ENCODE measurements at regions not wholly inside any gene's neighbourhood (a gene's known extent, or its start where the extent isn't known, plus 50 kb on each side); places are given as distances from the start of the nearest gene placed in this dataset.

DNA sequence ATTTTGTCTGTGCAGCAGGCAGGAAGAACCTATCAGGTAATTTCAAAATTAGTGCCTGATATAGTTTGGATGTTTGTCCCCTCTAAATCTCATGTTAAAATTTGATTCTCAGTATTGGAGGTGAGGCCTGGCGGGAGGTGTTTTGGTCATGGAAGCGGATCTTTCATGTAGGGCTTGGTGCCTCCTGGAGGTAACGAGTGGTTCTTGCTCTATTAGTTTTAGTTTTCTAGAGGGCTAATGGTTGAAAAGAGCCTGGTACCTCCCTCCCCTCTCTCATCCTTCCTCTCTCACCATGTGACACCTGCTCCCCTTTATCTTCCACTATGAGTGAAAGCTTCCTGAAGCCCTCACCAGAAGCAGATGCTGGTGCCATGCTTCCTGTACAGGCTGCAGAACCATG is 106.3 kb downstream of the DRD1 start:
- TF ChIP-seq POLR2A (IDR thresholded peaks at IDR 0.05) (no peak), EP300 (IDR thresholded peaks at IDR 0.05) (no peak)
- TF ChIP-seq, protein P1, sequence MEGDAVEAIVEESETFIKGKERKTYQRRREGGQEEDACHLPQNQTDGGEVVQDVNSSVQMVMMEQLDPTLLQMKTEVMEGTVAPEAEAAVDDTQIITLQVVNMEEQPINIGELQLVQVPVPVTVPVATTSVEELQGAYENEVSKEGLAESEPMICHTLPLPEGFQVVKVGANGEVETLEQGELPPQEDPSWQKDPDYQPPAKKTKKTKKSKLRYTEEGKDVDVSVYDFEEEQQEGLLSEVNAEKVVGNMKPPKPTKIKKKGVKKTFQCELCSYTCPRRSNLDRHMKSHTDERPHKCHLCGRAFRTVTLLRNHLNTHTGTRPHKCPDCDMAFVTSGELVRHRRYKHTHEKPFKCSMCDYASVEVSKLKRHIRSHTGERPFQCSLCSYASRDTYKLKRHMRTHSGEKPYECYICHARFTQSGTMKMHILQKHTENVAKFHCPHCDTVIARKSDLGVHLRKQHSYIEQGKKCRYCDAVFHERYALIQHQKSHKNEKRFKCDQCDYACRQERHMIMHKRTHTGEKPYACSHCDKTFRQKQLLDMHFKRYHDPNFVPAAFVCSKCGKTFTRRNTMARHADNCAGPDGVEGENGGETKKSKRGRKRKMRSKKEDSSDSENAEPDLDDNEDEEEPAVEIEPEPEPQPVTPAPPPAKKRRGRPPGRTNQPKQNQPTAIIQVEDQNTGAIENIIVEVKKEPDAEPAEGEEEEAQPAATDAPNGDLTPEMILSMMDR (IDR thresholded peaks at IDR 0.05), result no peak
